Memory B cell (primary cell): ENCODE measurements at regions not wholly inside any gene's neighbourhood (a gene's known extent, or its start where the extent isn't known, plus 50 kb on each side); places are given as distances from the start of the nearest gene placed in this dataset.

Experiments used
- ATAC-seq: fragments of 150-1000 bp; cut with Tn5 transposase; 2 replicates; pipeline ENCODE4 v1.10.0; 2021; ENCODE audit warnings: low read depth, mild to moderate bottlenecking, moderate library complexity
- DNase-seq, 2 donors: peaks; one replicate each; pipeline ENCODE4 v3.0.0; 2022; ENCODE audit warnings: low spot score in 2 of 2
- H3K27ac Mint-ChIP-seq: one replicate; pipeline ENCODE4 v1.8.0; 2022; ENCODE audit warnings: mild to moderate bottlenecking, moderate library complexity, mixed read lengths
- H3K27me3 Mint-ChIP-seq: one replicate; pipeline ENCODE4 v1.8.0; 2022; ENCODE audit warnings: mixed read lengths
- H3K36me3 Mint-ChIP-seq: one replicate; pipeline ENCODE4 v1.8.0; 2022; ENCODE audit warnings: mild to moderate bottlenecking, mixed read lengths
- H3K4me1 Mint-ChIP-seq: one replicate; pipeline ENCODE4 v1.8.0; 2022; ENCODE audit warnings: mixed read lengths
- H3K4me3 Mint-ChIP-seq: one replicate; pipeline ENCODE4 v1.8.0; 2022; ENCODE audit warnings: mild to moderate bottlenecking, moderate library complexity, mixed read lengths
- H3K9me3 Mint-ChIP-seq: one replicate; pipeline ENCODE4 v1.8.0; 2022; ENCODE audit warnings: mixed read lengths

DNA sequence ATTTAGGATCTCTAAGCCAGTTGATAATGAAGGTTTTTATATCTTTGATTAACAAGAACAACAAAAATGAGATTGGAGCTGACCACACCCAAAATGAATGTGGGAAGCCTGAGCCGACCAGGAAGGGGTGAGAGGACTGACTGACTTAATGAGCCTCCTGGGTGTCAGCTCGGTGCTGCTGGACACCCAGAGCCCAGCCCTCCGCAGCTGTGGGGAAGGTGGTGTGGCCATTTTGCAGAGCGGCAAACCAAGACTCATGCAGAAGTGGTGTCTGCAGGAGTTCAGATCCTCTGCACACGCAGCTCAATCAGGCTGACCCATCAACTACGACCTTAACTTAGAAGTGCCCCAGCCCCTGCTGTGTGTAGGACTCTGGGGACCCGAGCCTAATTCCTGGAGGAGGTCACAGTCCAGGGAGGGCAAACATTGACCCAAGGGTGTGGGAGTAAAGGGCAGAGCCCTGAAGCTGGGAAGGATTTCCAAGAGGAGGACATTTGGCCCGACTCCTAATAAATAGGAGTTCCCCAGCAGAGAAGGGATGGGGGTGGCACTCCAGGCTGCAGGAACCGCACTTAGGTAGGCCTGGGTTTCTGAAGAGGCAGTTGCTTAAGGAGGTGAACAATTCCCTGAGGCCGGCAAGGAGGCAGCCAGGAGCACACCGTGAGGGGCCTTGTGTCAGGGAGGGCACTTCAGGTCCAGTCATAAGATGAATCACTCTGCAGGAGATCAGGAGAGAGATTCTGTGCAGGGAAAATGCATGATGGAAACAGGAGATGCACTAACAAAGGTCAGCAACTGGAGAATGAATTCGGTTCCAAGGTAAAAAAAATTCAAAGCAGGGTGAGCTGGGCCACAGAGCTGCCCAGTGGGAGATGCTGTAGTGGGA lies 197.1 kb upstream of the TPM1 start:
- Mint-ChIP-seq H3K36me3 (peaks cover 1% of the 10 kb centered on the region), H3K4me1 (no peaks in the 10 kb centered on the region), H3K9me3 (no peaks in the 10 kb centered on the region), H3K27ac (no peak overlapping the region), H3K4me3 (no peak overlapping the region), H3K27me3 (peaks cover 10% of the 10 kb centered on the region)
- DNase-seq (no peak), ATAC-seq (no peak)

DNA sequence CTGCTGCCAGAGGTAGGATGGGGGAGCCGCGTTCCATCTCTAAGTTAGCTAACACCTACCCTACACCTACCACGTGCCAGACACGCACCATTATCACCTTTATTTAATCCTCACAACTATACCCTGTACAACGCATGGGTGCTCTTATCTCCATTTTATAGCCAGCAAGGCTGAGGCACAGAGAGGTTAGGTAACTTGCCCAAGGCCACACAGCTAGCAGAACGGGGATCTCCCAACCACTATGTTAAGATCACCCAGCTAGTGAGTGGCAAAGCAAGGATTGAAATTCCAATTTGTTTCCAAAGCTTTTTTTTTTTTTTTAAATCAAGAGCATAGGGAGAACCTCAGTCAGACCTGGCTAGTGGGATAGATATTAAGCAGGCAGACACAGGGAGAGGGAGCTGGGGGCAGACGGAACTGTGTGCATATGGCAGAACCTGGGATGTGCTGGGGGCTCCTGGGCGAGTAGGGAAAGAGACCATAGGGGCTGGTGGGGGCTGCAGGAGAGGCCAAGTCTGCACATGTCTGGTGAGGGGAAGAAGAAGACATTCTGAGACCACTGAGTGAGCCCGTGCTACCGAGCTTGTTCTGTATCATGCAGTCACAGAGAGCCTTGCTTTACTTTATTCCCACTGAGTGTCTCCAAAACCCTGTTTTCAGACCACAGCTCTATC lies 196.3 kb upstream of the TPM1 start:
- Mint-ChIP-seq H3K4me1 (no peaks in the 10 kb centered on the region), H3K27ac (no peak overlapping the region), H3K36me3 (peaks cover 1% of the 10 kb centered on the region), H3K9me3 (no peaks in the 10 kb centered on the region), H3K27me3 (peaks cover 10% of the 10 kb centered on the region), H3K4me3 (no peak overlapping the region)
- DNase-seq (no peak), ATAC-seq (no peak)

DNA sequence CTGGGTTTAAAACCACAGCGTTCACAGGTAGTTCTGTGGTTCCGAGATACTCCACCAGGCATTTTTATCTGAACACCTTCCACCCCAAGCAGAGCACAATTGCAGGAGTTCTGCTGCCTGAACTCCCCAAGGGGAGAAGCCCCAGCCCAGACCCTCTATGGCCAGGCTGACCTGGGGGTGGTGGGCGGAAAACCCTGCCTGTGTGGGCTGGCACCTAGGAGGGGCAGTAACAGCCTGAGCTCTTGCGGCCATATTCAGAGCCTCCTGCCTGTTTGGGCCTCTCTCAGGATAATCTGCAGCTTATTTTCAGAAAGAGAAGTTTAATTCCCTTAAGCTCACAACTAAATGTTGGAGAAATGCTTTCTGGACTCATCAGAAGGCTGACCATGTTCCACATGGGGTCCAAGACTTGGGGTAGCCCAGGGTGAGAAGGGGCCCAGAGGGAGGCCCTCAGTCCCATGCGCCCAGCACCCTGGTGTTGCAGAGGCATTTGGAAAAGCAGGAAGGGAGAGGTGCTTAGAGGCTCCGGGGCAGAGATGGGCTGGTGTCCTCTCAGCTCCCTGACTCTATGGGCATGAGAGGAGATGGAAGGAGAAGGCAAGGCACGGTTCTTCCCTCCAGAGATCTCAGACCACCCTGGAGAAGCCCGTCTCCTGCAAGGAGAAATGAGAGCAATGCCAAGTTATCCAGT lies 195.6 kb upstream of the TPM1 start:
- H3K4me1 Mint-ChIP-seq = no peaks in the 10 kb centered on the region
- no peak overlapping the region for H3K27ac Mint-ChIP-seq
- H3K27me3 Mint-ChIP-seq = peaks cover 10% of the 10 kb centered on the region
- no peak overlapping the region for H3K4me3 Mint-ChIP-seq
- ATAC-seq = no peak
- no peaks in the 10 kb centered on the region for H3K9me3 Mint-ChIP-seq
- peaks cover 1% of the 10 kb centered on the region for H3K36me3 Mint-ChIP-seq
- DNase-seq = no peak

DNA sequence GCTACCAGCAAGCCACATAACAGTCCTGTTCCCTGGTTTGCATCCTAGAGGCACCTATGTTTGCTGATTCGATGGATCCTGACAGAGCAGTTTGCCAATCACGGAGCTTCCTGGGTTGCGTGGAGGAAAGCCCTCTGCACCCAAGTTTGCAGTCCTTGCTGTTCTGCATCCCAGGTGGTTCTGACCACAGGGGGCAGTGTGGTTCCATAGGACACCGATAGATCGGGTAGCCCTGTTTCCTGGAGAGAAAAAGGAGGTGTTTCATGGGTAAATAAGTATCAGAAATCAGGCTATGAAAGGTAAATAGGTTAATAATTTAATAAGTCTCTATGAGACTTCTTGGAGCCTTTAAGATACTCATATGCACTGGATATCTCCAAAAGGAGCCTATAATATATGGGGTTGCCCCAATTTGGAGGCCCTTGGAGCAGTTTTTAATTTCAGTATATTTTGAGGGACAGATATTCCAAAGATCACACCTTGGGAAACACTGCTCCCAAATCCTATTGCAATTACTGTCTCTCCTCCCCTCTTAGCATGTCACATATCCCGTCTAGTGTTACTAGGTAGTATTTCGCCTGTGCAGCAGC lies 194.6 kb upstream of the TPM1 start:
- ATAC-seq (no peak), DNase-seq (no peak)
- Mint-ChIP-seq H3K4me1 (no peaks in the 10 kb centered on the region), H3K4me3 (no peak overlapping the region), H3K9me3 (no peaks in the 10 kb centered on the region), H3K36me3 (peaks cover 1% of the 10 kb centered on the region), H3K27me3 (peaks cover 10% of the 10 kb centered on the region), H3K27ac (no peak overlapping the region)

DNA sequence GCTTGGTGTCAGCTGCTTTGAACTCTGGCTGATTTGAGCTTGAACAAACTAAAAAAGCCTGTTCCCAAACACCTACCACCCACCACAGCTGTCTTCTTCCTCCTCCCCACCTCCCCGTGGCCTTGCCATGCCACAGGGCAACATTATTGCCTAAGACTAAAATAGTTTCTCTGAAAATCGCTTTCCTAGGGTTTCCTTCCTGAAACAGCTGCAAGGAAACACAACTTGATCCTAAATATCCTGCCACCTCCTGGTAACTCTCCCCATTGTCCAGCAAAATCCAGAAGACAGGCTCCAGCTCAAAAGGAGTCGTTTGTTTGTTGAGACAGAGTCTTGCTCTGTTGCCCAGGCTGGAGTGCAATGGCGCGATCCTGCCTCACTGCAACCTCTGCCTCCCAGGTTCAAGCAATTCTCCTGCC lies 193.9 kb upstream of the TPM1 start:
- Mint-ChIP-seq H3K4me3 (no peak overlapping the region), H3K9me3 (no peaks in the 10 kb centered on the region), H3K27ac (no peak overlapping the region), H3K4me1 (no peaks in the 10 kb centered on the region), H3K27me3 (peaks cover 10% of the 10 kb centered on the region), H3K36me3 (peaks cover 1% of the 10 kb centered on the region)
- DNase-seq (no peak), ATAC-seq (no peak)

DNA sequence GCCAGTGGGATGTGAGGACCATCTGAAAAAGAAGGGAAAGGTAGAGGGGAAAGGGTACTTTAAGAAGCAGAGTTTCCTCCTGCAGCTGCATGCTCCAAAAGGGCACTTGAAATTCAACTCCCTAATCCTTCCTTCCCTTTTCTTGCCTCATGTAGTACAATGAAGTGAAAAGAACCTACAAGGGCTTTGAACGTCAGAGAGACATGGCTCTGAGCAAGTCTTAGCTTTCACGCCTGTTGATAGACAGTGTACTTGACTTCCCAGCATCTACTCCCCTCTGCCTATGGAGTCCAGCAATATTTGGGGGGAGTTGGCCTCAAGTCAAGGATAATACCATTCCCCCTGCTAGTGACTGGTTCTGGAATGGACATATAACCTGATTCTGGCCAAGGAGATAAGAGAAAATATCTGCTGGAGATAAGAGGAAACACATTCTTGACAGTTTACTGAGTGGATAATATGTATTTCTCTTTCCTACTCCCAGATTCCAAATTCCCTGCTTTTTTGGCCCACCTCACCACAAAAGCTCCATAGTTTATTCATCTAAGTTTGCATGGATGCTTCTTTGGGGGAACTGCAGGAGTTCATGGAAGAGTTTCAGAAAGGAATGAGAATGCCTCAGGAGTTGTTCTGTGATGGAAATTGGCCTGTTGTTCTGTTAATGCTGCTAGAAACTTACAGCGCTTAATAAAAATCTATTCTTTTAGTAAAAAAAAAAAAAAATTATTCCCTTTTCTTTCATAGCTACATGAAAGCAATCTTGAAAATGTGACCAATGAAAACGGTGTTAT lies 193.0 kb upstream of the TPM1 start:
- DNase-seq (no peak), ATAC-seq (no peak)
- Mint-ChIP-seq H3K4me1 (no peaks in the 10 kb centered on the region), H3K4me3 (no peak overlapping the region), H3K27me3 (peaks cover 9% of the 10 kb centered on the region), H3K9me3 (no peaks in the 10 kb centered on the region), H3K36me3 (peaks cover 1% of the 10 kb centered on the region), H3K27ac (no peak overlapping the region)

DNA sequence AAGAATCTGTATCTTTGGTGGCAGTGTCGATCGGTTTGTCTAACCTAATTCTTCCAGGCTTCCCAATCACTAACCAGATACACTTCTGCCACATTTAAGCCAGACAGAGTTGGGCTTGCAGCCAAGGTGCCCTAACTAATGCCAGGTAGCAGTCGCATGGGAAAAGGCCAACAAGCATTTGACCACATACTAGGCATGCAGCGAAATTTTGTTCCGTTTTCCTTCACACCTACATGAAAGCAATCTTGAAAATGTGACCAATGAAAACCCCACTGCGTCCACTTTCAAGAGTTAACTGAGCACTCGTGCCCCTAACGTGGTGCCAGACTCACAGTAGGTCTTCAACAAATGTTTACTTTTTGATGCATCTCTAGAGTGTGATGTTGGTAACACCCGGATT lies 192.2 kb upstream of the TPM1 start:
- no peaks in the 10 kb centered on the region for H3K9me3 Mint-ChIP-seq
- peaks cover 1% of the 10 kb centered on the region for H3K36me3 Mint-ChIP-seq
- H3K4me3 Mint-ChIP-seq = no peak overlapping the region
- DNase-seq (no peak), ATAC-seq (no peak)
- H3K27me3 Mint-ChIP-seq = peaks cover 11% of the 10 kb centered on the region
- H3K4me1 Mint-ChIP-seq = no peaks in the 10 kb centered on the region
- no peak overlapping the region for H3K27ac Mint-ChIP-seq

DNA sequence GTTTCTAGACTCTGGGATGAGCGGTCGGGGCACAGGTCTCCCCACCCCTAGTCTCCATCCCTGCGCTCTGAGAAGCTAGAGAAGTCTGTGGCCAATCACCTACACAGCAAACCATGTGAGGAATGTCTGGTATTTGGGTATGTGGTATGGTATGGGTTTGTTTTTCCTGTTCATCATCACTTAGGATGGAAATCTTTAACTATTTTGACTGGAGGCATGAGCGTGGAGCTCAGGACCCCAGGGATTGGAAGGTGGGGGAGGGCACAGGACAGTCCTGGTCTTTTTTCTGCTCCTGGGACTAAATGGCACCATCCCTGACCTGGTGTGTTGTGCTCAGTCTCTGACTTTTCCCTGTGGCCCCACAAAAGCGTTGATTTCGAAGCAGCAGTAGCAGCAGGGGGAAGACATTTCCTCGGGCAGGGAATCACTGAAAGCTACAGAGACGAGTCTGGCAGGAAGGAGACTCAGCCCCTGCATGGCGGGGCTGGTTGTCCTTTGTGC lies 191.7 kb upstream of the TPM1 start:
- H3K27ac Mint-ChIP-seq = no peak overlapping the region
- H3K4me1 Mint-ChIP-seq = no peaks in the 10 kb centered on the region
- peaks cover 11% of the 10 kb centered on the region for H3K27me3 Mint-ChIP-seq
- no peak overlapping the region for H3K4me3 Mint-ChIP-seq
- DNase-seq = no peak
- no peaks in the 10 kb centered on the region for H3K9me3 Mint-ChIP-seq
- no peak for ATAC-seq
- H3K36me3 Mint-ChIP-seq = peaks cover 1% of the 10 kb centered on the region

DNA sequence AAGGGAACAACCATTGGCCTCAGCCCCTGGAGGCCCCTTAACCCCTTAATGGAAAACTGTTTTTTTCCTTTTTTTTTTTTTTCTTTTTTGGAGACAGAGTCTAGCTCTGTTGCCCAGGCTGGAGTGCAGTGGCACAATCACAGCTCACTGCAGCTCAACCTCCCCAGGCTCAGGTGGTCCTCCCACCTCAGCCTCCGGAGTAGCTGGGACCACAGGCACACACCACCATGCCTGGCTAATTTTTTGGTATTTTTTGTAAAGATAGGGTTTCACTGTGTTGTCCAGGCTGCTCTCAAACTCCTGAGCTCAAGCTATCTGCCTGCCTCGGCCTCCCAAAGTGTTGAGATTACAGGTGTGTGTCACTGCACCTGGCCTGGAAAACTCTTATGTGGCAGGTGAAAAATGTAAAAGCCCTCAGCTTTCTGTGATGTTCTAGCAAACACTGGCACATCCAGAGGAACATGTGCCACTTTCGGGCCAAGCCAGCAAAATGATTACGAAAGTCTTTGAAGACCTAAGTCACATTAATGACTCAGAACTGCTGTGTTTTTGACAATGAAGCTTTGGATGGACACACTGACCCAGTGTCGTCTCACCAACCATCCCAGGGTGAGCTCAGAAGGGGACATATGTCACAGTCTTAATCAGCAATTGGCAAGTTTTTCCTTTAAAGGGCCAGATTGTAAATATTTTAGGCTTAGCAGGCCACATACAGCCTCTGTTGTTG lies 189.3 kb upstream of the TPM1 start:
- DNase-seq = no peak
- H3K36me3 Mint-ChIP-seq = no peaks in the 10 kb centered on the region

DNA sequence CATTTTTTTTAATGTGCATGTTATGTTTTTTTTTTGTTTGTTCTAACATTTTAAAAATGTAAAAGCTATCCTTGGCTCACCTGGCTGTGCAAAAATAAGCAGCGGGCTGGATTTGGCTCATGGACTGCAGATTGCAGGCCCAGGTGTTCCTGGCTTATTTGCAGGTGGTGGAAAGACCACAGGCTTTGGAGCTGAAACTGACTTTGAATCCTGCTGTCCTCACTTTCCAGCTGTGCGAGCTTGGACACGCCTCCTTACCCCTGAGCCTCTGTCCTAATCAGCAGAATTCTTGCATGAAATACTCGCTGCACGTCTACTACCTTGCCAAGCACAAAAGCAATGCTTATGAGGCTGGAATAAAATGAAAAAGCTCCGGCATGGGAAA lies 188.7 kb upstream of the TPM1 start:
- H3K4me1 Mint-ChIP-seq = no peaks in the 10 kb centered on the region
- H3K9me3 Mint-ChIP-seq = no peaks in the 10 kb centered on the region
- DNase-seq (no peak), ATAC-seq (no peak)
- H3K36me3 Mint-ChIP-seq = no peaks in the 10 kb centered on the region
- H3K4me3 Mint-ChIP-seq = no peak overlapping the region
- H3K27me3 Mint-ChIP-seq = peaks cover 9% of the 10 kb centered on the region
- H3K27ac Mint-ChIP-seq = no peak overlapping the region

More for the DNA sequence above, 189.3 kb upstream of the TPM1 start:
- no peak overlapping the region for H3K4me3 Mint-ChIP-seq
- no peaks in the 10 kb centered on the region for H3K4me1 Mint-ChIP-seq
- no peak overlapping the region for H3K27ac Mint-ChIP-seq
- no peak for ATAC-seq
- H3K9me3 Mint-ChIP-seq = no peaks in the 10 kb centered on the region
- peaks cover 10% of the 10 kb centered on the region for H3K27me3 Mint-ChIP-seq

DNA sequence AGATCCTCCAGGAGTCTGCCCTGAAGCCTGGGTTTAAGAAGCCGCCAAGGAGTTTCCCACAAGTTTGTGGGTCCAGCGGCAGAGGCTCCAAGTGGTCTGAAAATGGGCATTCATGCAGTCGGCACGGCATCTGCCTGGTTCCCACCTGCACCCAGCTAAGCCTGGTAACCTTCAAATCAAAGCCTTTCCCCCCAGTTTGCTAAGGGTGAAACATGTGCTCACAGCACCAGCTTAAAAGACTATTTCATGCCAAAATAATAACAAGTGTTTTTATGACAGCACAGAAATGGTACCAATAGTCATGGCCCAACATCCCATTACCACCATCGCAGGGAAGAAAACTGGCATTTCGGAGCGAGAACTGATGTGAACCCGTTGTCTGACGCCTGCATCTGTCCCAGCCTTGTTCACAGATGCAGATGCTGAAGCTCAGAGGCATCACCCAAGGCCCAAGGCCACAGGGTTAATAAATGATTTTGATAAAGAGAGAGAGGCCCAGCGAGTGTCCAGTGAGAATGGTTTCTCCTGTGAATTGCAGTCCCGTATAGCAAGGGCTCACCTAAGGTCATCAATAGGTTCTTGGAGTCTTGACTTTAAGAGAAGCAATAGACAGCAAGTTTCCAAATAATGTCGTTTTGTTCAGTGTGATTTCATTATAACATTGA lies 188.0 kb upstream of the TPM1 start:
- peaks cover 9% of the 10 kb centered on the region for H3K27me3 Mint-ChIP-seq
- H3K4me3 Mint-ChIP-seq = no peak overlapping the region
- H3K4me1 Mint-ChIP-seq = no peaks in the 10 kb centered on the region
- no peak for ATAC-seq
- no peaks in the 10 kb centered on the region for H3K36me3 Mint-ChIP-seq
- DNase-seq = no peak
- no peaks in the 10 kb centered on the region for H3K9me3 Mint-ChIP-seq
- H3K27ac Mint-ChIP-seq = no peak overlapping the region

DNA sequence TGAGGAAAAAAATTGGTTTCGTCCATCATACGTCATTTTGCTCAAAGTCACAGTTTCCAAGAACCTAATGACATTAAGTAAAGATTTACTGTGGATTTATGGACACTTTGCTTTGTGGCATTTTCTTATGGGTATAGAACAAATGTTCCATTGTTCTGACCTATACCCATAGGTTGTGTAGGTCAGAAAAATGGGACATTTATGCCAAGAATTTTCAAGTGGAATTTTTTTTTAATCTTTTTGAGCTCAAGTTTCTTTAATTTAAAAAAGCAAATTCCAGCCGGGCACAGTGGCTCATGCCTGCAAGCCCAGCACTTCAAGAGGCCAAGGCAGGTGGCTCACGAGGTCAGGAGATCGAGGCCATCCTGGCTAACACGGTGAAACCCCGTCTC lies 187.5 kb upstream of the TPM1 start:
- H3K36me3 Mint-ChIP-seq = no peaks in the 10 kb centered on the region
- H3K4me1 Mint-ChIP-seq = no peaks in the 10 kb centered on the region
- H3K4me3 Mint-ChIP-seq = no peak overlapping the region
- H3K9me3 Mint-ChIP-seq = no peaks in the 10 kb centered on the region
- DNase-seq (no peak), ATAC-seq (no peak)
- peaks cover 9% of the 10 kb centered on the region for H3K27me3 Mint-ChIP-seq
- no peak overlapping the region for H3K27ac Mint-ChIP-seq
